ENCODE measurements at regions not wholly inside any gene's neighbourhood (a gene's known extent, or its start where the extent isn't known, plus 50 kb on each side); places are given as distances from the start of the nearest gene placed in this dataset.
"Not testable (repeated sequence)": the region's sequence is repeated elsewhere in the genome, so short reads cannot be mapped to it uniquely, and the experiment has no call there.

DNA sequence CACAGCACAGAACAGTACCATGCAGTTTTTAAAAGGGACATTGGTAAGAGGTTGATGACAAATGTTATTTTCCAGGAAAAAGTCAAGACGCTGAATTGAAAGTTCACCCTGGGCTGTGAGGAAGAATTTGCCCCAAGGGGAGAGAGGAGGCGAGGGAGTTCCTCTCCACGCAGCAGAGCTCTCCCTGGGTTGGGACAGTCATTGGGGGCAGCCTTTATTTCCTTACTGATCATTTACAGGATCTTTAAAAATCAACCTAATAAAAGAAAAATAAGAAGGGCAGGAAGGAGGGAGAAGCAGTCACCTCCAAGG is 49.9 kb upstream of the WNT7B start:
- peaks cover 11% of the 10 kb centered on the region for H3K27me3 ChIP-seq (ENCODE audit: insufficient read depth, low read length)
- H3K4me1 ChIP-seq (ENCODE audit: insufficient read depth, low read length), result peaks cover 16% of the 10 kb centered on the region
- H3K4me3 ChIP-seq (ENCODE audit: low read length), result no peak overlapping the region
- no peaks in the 10 kb centered on the region for H3K9me3 ChIP-seq (ENCODE audit: low read depth, low read length)

DNA sequence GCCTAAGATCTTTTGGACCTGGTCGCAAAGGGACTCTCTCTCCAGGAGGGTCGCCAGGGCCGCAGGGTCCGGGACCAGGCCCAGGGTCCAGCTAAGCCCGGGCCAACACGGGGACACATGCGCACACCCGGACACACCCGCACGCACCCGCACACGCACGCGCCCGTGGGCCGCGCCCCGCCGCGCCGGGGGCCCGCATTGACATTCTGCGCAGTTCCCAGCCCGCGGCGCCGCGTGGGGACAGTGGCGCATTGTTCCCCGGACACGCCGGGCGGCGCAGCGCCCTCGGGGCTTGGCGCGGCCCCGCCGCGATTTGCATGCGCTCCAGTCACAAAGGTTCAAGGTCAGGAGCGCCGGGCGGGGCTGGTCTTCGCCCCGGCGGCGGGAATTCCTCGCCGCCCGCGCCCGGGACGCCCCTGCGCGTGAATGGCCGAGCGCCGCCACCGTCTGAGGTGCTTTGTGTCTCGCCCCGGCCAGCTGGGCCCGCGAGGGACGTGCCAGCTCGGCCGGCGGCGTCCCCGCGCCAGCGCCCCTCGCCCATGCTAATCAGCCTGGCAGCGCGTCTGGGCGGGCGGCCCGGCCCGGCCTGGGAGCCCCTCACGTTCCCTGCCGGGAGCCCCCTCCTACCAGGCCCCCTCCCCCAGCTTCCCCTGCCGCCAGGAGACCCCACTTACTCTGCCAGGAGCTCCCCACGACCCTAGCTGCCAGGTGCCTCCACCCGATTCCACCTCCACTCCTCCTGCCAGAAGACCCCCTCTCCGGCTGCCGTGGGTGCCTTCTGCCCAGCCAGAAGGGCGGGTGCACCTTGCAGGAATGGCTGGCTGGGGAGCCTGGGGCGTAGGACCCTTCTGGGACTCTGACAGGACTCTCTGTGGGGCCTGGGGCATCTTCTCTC is 50.5 kb upstream of the WNT7B start:
- Histone ChIP-seq H3K4me3 (ENCODE audit: low read length) (no peak overlapping the region), H3K4me1 (ENCODE audit: insufficient read depth, low read length) (peaks cover 19% of the 10 kb centered on the region), H3K27me3 (ENCODE audit: insufficient read depth, low read length) (peaks cover 11% of the 10 kb centered on the region), H3K9me3 (ENCODE audit: low read depth, low read length) (no peaks in the 10 kb centered on the region)

DNA sequence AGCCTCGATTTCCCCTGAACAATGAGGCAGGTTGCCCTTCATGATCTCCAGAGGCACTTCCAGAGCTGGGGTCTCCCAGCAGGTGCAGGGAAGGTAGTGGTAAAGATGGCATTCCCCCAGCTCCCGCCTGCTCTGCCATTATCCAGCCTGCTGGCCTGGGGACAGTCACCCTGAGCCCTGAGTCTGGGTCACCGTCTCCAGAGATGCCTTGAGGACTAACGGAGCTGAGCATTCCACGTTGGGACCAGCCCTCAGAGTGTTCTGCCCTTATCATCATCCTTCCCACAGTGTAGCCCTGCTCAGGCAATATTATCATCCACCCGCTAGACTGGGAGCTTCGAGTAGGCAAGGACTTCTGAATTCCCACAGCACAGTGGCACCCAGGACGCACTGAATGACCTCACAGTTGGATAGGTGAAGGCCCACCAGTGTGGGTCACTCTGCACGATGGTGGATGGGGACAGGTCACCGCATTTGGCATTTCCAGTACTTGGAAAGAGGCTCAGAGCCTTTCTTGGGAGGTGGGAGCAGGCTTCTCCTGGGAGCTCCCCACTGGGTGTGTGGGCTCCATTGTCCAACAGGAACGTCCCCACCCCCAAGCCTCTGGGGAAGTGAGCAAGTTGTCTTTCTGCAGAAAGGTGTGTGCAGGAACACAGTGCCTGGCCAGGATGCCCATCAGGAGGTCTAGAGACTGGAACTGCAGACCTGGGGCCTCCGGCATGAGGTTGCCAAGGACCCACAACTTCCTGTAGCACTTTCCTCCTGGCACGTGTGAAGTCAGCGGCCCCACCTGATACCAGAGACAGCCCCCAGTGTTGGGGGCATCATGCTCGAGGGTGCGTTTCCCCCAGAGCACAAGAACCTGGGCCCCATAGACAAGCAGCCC is 51.4 kb upstream of the WNT7B start:
- Histone ChIP-seq H3K9me3 (ENCODE audit: low read depth, low read length) (no peaks in the 10 kb centered on the region), H3K4me1 (ENCODE audit: insufficient read depth, low read length) (peaks cover 19% of the 10 kb centered on the region), H3K4me3 (ENCODE audit: low read length) (no peak overlapping the region), H3K27me3 (ENCODE audit: insufficient read depth, low read length) (peaks cover 11% of the 10 kb centered on the region)

DNA sequence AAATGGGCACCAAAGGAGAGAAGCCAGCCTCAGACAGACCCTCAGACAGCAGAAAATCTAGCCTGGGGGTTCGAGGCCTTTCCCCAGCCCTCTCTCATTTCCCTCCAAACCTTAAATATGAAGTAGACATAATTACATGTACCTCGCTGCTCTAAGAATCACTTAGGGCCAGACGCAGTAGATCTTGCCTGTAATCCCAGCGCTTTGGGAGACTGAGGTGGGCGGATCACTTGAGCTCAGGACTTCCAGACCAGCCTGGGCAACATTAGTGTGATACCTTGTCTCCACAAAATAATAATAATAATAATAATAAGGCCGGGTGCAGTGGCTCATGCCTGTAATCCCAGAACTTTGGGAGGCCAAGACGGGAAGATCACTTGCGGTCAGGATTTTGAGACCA is 52.1 kb upstream of the WNT7B start:
- peaks cover 11% of the 10 kb centered on the region for H3K27me3 ChIP-seq (ENCODE audit: insufficient read depth, low read length)
- H3K4me3 ChIP-seq (ENCODE audit: low read length), result no peak overlapping the region

DNA sequence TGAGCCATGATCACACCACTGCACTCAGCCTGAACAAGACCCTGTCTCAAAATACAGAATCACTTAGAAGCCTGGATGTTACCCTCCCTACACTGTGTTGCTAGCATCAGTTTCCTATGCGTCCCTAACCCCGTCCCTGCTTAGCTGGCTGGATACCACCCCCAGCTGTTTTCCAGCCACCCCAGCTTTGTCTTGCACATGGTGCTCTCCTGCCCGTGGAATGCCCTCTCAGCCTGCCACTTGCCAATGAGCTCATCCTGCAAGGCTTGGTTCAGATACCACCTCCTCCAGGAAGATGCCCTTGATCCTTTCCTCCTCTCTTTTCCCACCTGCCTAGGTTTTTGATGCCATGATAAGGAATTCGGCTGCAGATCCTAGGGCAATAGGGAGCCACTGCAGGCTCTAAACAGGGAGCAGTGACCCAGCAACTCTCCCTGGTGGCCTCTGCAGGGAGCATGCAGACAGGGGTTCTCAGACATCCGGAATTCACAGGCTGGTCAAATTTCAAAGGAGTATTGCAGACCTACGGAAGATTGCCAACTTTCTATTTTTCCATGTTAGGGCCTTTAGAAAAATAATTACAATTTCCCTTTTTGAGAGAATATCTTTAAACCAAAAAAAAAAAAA is 52.7 kb upstream of the WNT7B start:
- peaks cover 19% of the 10 kb centered on the region for H3K4me1 ChIP-seq (ENCODE audit: insufficient read depth, low read length)
- no peak overlapping the region for H3K4me3 ChIP-seq (ENCODE audit: low read length)
- H3K9me3 ChIP-seq (ENCODE audit: low read depth, low read length), result no peaks in the 10 kb centered on the region
- peaks cover 11% of the 10 kb centered on the region for H3K27me3 ChIP-seq (ENCODE audit: insufficient read depth, low read length)

More for the DNA sequence above, 52.1 kb upstream of the WNT7B start:
- Histone ChIP-seq H3K4me1 (ENCODE audit: insufficient read depth, low read length) (peaks cover 19% of the 10 kb centered on the region), H3K9me3 (ENCODE audit: low read depth, low read length) (no peaks in the 10 kb centered on the region)

DNA sequence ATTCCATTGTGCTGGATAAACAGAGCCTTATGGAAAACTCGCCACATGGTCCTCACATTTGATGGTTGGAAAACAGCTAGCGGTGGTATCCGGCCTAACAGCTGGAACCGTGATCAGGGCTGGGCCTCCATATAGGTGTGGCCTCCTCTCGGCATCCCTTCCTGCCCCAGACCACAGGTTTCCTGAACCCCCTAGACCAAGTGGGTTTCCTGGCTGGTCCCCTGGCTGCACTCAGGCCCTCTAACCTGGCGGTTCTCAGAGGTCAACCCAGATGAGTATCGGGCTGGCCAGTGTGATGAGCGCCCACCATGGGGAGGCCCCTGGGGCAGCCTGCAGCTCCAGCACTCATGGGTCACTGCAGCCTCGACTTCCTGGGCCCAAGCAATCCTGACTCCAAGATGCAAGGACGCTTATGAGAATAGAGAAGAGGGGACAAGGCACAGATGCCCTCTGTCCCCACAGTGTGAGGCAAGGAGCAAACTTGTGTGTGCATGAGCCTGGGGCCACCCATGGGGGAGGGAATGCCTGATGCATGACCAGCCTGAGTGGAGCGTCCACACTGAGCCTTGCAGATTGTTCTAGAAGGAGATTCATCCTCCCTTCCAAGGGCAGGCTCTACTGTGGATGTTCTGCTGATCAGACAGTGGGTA is 53.4 kb upstream of the WNT7B start:
- peaks cover 11% of the 10 kb centered on the region for H3K27me3 ChIP-seq (ENCODE audit: insufficient read depth, low read length)

DNA sequence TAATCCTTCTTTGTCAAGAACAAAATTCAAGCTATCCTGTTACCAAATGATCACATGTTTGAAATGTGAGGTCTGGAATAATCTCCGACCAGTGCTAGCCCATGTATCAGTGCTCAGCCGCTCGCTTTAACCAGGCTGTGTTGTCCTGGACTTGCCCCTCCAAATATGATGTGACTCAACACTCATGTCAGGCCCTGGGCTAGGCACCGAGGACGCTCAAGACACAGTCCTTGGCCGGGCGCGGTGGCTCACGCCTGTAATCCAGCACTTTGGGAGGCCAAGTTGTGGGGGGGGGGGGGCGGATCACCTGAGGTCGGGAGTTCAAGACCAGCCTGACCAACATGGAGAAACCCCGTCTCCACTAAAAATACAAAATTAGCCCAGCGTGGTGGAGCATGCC is 54.1 kb upstream of the WNT7B start:
- Histone ChIP-seq H3K27me3 (ENCODE audit: insufficient read depth, low read length) (peaks cover 9% of the 10 kb centered on the region), H3K9me3 (ENCODE audit: low read depth, low read length) (no peaks in the 10 kb centered on the region), H3K4me1 (ENCODE audit: insufficient read depth, low read length) (peaks cover 19% of the 10 kb centered on the region), H3K4me3 (ENCODE audit: low read length) (no peak overlapping the region)

More for the DNA sequence above, 53.4 kb upstream of the WNT7B start:
- Histone ChIP-seq H3K4me3 (ENCODE audit: low read length) (no peak overlapping the region), H3K9me3 (ENCODE audit: low read depth, low read length) (no peaks in the 10 kb centered on the region), H3K4me1 (ENCODE audit: insufficient read depth, low read length) (peaks cover 19% of the 10 kb centered on the region)

DNA sequence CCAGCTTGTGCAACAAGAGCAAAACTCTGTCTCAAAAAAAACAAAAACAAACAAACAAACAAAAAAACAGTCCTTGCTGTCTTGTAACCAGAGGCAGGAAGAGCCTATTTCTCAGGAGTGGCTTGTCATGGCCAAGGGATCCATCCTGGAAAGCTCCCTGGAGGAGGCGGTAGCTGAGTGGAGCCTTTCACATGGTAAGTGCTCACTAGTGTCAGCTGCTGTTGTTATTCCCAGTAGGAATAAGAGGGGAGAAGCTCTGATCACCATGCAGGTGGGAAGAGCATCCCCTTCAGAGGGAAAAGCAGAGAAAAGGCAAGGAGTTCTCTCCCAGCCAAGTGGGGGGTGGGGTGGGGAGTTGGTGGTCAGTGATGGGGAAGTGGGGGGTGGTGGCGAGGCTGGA is 54.6 kb upstream of the WNT7B start:
- Histone ChIP-seq H3K4me3 (ENCODE audit: low read length) (no peak overlapping the region), H3K27me3 (ENCODE audit: insufficient read depth, low read length) (peaks cover 4% of the 10 kb centered on the region), H3K4me1 (ENCODE audit: insufficient read depth, low read length) (peaks cover 22% of the 10 kb centered on the region), H3K9me3 (ENCODE audit: low read depth, low read length) (no peaks in the 10 kb centered on the region)

DNA sequence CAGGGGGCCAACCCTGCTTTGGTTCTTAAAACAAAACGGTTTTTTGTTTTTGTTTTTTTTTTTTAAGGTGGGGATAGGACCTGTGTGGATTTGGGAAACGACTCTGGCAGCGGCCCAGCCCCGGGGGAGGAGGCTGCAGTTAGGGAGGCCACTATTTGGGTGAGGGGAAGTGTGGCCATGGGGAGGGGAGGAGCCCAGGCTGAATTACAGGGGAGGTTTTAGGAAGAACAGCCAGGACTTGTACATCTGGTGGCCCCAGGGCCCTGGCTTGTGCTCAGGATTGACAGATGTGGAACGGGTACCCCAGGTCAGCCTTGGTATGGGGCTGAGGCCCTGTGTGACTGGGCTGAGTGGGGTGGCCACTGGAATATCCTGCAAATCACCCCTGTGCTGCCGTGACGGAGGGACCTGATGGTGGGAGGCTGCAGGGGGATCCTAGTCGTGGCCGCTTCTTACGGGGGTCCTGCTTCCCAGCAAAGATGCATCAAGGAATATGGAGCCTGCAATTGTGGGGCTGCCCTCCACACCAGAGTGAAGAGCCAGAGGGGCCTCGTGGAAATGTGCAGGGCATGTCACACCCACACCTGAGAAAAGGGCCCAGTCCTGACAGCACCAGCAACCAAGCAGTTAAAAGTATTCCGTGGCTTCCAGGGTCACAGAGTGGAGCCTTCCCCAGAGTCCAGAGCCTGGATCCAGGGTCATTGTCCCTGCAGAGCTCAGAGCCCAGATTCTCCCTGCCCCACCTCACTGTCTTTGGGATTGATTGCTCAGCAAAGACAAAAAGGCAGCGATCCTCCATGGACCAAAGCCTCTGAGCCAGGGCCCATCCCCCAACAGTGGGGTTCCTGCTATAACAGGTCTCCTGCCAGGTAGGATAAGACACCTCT is 55.2 kb upstream of the WNT7B start:
- H3K9me3 ChIP-seq (ENCODE audit: low read depth, low read length), result no peaks in the 10 kb centered on the region
- H3K4me3 ChIP-seq (ENCODE audit: low read length), result no peak overlapping the region
- no peaks in the 10 kb centered on the region for H3K27me3 ChIP-seq (ENCODE audit: insufficient read depth, low read length)
- peaks cover 22% of the 10 kb centered on the region for H3K4me1 ChIP-seq (ENCODE audit: insufficient read depth, low read length)

DNA sequence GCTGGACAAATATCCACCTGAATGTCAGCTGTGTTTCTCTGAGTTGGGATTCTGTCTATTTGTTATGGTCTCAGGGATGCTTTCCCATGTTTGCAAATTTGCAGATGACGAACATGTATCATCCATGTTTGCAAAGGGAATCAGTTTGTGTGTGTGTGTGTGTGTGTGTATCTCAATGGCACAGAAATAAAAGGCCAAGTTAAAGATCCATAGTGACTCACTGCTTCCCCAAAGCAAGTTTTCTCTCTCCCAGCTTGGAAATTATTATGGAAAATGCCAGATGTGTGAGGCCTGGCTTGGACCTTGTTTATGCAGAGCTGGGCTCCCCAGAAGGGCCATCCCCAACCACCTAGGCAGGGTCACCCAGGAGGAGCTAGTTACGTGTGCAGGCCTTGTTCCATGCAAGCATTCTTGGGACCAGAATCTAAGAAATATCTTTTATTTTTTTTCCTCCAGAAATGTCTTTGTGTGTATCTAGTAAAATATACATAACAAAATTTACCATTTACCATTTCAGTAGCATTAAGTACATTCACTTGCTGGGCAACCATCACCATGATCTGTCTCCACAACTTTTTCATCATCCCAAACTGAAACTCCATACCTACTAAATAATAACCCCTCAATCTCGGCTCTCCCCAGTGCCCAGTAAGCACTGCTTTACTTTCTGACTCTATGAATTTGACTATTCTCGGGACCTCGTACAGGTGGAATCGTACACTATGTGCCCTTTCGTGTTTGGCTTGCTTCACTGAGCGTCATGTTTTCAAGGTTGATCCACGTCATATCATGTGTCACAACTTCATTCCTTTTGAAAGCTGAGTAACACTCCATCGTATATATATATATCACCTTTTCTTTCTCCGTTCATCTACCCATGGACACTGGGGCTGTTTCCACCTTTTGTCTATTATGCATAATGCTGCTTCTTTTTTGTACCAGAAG is 56.6 kb upstream of the WNT7B start:
- peaks cover 20% of the 10 kb centered on the region for H3K4me1 ChIP-seq (ENCODE audit: insufficient read depth, low read length)
- no peak overlapping the region for H3K4me3 ChIP-seq (ENCODE audit: low read length)
- no peaks in the 10 kb centered on the region for H3K9me3 ChIP-seq (ENCODE audit: low read depth, low read length)
- H3K27me3 ChIP-seq (ENCODE audit: insufficient read depth, low read length), result no peaks in the 10 kb centered on the region

DNA sequence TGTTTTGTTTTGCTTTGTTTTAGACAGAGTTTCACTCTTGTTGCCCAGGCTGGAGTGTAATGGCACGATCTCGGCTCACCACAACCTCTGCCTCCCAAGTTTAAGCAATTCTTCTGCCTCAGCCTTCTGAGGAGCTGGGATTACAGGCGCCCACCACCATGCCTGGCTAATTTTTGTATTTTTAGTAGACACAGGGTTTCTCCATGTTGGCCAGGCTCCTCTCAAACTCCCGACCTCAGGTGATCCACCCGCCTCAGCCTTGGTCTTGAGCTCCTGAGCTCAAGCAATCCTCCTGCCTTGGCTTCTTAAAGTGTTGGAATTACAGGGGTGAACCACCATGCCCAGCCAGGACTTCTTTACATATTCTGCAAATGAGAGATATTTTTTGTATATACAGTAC is 57.5 kb upstream of the WNT7B start:
- not testable (repeated sequence) for H3K27me3 ChIP-seq (ENCODE audit: insufficient read depth, low read length); H3K4me3 ChIP-seq (ENCODE audit: low read length); H3K9me3 ChIP-seq (ENCODE audit: low read depth, low read length)
- peaks cover 20% of the 10 kb centered on the region for H3K4me1 ChIP-seq (ENCODE audit: insufficient read depth, low read length)

DNA sequence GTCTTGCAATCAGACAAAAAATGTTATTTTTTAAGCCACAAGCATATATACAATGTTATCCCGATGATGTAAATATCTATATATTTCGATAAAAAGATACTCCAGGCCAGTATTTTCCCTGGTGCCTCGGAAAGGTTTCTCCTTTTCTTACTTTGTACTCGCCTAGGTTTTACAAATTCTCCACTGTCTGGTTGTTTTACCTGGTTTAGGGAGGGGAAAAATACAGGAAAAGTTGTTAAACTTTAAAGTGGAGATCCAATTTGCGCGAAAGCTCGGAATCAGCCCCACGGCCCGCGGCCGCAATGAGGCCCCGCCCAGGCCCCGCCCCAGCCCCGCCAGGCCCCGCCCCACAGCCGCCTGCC is 58.4 kb upstream of the WNT7B start:
- H3K9me3 ChIP-seq (ENCODE audit: low read depth, low read length), result no peaks in the 10 kb centered on the region
- peaks cover 20% of the 10 kb centered on the region for H3K4me1 ChIP-seq (ENCODE audit: insufficient read depth, low read length)
- peak overlapping the region; percentile 10 for H3K4me3 ChIP-seq (ENCODE audit: low read length)
- H3K27me3 ChIP-seq (ENCODE audit: insufficient read depth, low read length), result no peaks in the 10 kb centered on the region

Measured in mononuclear cell (primary cell).